Thoracic aorta (tissue), 2 donors: ENCODE measurements at regions not wholly inside any gene's neighbourhood (a gene's known extent, or its start where the extent isn't known, plus 50 kb on each side); places are given as distances from the start of the nearest gene placed in this dataset.

Source experiments
- ATAC-seq: fragments of 150-250 bp; one replicate; pipeline ENCODE4 v1.8.0; 2017; ENCODE audit warnings: low read depth; ENCODE audit not compliant: insufficient number of reproducible peaks, low FRiP score
- DNase-seq: peaks from one replicate; pipeline ENCODE4 v3.0.0-alpha.2; 2020; ENCODE audit warnings: low spot score
- H3K27ac ChIP-seq, 2 donors: fragments of 200-600 bp; sonication (generic); 1 replicate in 1 of 2; 2 replicates in 1 of 2; pipeline ENCODE4 v1.5.1; 2016; ENCODE audit warnings: mild to moderate bottlenecking in 2 of 2, moderate library complexity in 2 of 2
- H3K27me3 ChIP-seq: fragments of 200-600 bp; sonication (generic); replicated peaks from 2 replicates; pipeline ENCODE4 v1.6.0; 2016; ENCODE audit warnings: mild to moderate bottlenecking; ENCODE audit not compliant: insufficient read depth
- H3K36me3 ChIP-seq: fragments of 200-600 bp; sonication (generic); one replicate; pipeline ENCODE4 v1.5.1; 2016
- H3K4me1 ChIP-seq, 2 donors: fragments of 200-600 bp; sonication (generic); 1 replicate in 1 of 2; 2 replicates in 1 of 2; pipeline versions ENCODE4 v1.5.1 to v1.6.0; 2016; ENCODE audit warnings: low read depth in 2 of 2, mild to moderate bottlenecking in 1 of 2; ENCODE audit not compliant: control insufficient read depth in 1 of 2
- H3K4me3 ChIP-seq: fragments of 200-600 bp; sonication (generic); 2 replicates; pipeline ENCODE4 v1.5.1; 2016; ENCODE audit warnings: mild to moderate bottlenecking
- H3K9me3 ChIP-seq: fragments of 200-600 bp; sonication (generic); 2 replicates; pipeline ENCODE4 v1.5.1; 2016
- CTCF ChIP-seq: fragments of 200-600 bp; sonication (generic); IDR thresholded peaks from one replicate; pipeline ENCODE4 v1.5.1; 2019; ENCODE audit warnings: antibody characterized with exemption

GRCh38 chr5:104305602-104306001, 743.0 kb upstream of the NUDT12 start:
- TF ChIP-seq CTCF: no peak
- H3K4me1 ChIP-seq: no peaks in the 10 kb centered on the region
- H3K36me3 ChIP-seq: no peaks in the 10 kb centered on the region
- H3K4me3 ChIP-seq: no peak overlapping the region
- H3K9me3 ChIP-seq: no peaks in the 10 kb centered on the region
- H3K27ac ChIP-seq: no peak overlapping the region
- H3K27me3 ChIP-seq: no peaks in the 10 kb centered on the region
- DNase-seq: no peak
- ATAC-seq: no peak

- H3K4me1 ChIP-seq: no peaks in the 10 kb centered on the region
- no peak overlapping the region for H3K27ac ChIP-seq
- DNase-seq (no peak), ATAC-seq (no peak)
- no peaks in the 10 kb centered on the region for H3K36me3 ChIP-seq
- H3K9me3 ChIP-seq: no peaks in the 10 kb centered on the region
- H3K4me3 ChIP-seq: no peak overlapping the region
- TF ChIP-seq CTCF: no peak
- no peaks in the 10 kb centered on the region for H3K27me3 ChIP-seq
Observed at GRCh38 chr5:104299998-104300706, 737.6 kb upstream of the NUDT12 start.

DNA sequence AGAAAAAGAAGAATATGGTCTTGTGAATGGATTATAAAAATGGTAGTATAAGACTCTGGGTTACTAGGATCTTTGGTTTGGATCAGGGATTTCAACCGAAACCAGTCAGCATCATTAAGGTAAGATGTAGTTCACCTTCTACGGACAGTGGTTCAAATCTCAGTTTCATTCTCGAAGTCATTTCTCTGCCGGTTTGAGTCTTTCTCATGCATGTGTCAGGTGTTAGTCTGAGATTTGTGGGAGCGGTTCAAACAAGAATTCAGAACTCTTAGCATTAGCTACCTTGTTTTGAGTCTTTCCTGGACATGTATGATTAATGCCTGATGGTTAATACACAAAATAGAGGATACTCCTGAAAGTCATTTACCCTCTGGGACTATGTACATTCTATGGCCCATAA, 735.9 kb upstream of the NUDT12 start:
- Histone ChIP-seq H3K27me3 (no peaks in the 10 kb centered on the region), H3K4me3 (no peak overlapping the region), H3K9me3 (no peaks in the 10 kb centered on the region), H3K27ac (no peak overlapping the region), H3K4me1 (no peaks in the 10 kb centered on the region), H3K36me3 (no peaks in the 10 kb centered on the region)
- TF ChIP-seq CTCF: no peak
- DNase-seq (no peak), ATAC-seq (no peak)

- Histone ChIP-seq H3K27ac (no peak overlapping the region), H3K4me3 (no peak overlapping the region), H3K27me3 (no peaks in the 10 kb centered on the region), H3K4me1 (no peaks in the 10 kb centered on the region), H3K36me3 (no peaks in the 10 kb centered on the region), H3K9me3 (no peaks in the 10 kb centered on the region)
- ATAC-seq (no peak), DNase-seq (no peak)
- no peak for TF ChIP-seq CTCF
Observed at GRCh38 chr5:104297076-104297475, 734.5 kb upstream of the NUDT12 start.

GRCh38 chr5:104295991-104296390, 733.4 kb upstream of the NUDT12 start:
- H3K27ac ChIP-seq: no peak overlapping the region
- no peaks in the 10 kb centered on the region for H3K9me3 ChIP-seq
- no peaks in the 10 kb centered on the region for H3K4me1 ChIP-seq
- H3K4me3 ChIP-seq: no peak overlapping the region
- no peak for TF ChIP-seq CTCF
- H3K27me3 ChIP-seq: no peaks in the 10 kb centered on the region
- DNase-seq (no peak), ATAC-seq (no peak)
- no peaks in the 10 kb centered on the region for H3K36me3 ChIP-seq
